ENCODE measurements at regions not wholly inside any gene's neighbourhood (a gene's known extent, or its start where the extent isn't known, plus 50 kb on each side); places are given as distances from the start of the nearest gene placed in this dataset.

DNA sequence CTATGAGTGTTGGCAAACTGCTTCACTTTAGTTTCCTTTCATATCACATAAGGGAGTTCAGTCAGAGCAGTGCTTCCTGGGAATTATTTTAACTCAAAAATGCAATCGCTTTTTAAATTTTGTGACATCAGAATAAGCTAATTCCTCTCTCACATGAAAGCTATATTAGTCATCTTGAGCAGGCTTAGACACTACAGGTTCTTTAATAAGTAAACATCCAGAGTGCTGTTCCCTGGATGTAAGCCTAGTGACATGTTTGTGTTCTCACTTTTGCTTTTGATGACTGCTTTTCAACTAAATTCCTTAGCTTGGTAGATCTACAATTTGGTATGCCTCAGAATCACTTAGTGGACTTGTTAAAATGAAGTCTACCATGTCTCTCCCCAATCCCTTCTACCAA is 252.7 kb upstream of the POU3F2 start:
- no peak for DNase-seq

DNA sequence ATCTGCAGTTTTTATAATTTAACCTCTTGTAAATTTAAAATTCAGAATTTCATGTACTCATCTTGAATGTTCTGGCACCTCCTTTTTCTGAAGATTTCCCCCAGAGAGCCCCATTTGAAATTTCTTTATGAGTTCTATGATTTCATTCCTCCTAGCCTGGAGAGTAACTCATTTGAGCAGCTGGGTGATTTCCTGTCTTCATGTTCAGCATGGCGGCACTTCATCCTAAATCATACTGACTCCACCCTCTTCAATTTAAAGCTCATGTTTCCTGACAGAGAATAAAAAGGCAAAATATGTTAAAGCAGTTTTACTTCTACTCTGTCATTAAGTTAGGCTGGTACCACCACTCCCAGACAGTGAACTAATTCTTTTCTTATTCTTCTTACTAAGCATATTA is 250.9 kb upstream of the POU3F2 start:
- DNase-seq, result no peak

DNA sequence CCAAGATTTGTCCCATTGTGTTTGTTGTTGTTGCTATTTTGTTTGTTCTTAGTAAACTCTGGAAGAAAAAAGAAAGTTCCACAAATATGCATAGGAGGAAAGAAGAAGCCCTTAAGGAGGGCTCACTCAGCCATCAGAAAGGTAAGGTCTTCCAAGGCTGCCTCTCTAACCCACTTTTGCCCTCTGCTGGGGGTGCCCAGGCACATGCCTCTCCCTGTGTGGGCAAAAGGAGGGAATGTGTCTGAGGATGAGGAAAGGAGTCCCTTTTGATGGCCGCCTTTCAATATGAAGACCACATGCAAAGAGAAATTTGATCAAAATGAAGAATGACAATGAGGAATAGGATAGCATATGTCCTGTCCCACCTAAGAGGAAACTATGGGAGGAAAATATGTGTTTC is 248.2 kb upstream of the POU3F2 start:
- DNase-seq, result no peak

DNA sequence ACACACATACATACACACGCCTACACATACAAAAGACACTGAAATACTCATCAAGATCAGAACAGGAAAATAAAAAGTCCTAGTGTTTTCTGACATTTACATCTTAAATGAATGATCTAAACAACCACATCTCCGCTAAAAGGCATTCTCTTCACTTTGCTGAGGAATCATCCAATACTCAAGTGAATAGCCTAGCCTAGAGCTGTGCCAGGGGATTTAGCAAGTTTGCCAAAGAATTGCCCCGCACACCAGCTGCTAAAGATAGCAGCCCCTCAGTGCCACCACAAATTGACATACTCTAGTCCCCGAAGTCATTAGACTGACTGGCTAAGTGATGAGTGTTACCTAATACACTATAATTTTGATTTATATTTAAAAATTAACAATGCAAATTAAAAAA is 246.8 kb upstream of the POU3F2 start:
- DNase-seq, result no peak

DNA sequence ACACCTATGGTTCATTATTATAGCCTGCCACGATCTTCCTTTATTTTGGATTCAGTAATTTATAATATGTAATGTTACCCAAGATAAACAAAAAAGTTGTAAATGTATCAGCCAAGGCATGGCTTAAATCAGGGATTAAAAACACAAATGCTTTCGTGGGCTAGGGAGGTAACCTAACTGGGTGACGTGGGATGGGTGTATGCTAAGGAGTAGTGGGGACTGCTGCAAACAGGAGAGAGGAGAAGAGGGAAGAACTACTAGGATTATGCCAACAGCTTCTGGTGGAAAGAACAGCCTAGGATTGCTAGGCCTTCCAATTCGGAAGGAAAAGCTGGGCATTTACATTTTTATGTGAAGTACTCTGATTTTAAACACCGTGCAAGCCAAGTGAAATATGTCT is 244.8 kb upstream of the POU3F2 start:
- no peak for DNase-seq

DNA sequence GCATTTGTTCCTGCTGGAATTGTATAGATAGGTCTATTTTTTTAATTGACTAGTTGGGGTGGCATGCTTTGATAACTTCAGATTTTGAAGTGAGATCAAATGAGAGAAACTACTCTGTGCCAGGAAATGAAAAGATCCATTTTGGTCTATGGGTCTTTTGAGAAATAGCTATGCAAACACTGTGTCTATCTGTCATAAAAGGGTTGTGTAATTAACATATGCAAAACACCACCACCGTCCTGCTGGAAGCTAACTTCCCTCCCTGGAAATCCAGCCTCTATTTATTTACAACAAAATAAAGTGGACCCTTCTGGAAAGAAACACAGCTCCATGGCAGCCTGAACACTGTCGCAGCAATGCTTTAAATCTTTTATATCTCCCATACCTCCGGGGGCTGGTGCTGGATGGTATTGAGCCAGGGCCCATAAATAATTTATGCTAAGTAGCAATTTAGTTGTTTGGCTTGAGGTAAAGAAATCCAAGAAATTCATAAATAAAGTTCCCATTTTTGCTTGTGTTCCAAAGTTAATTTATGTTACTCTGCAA is 244.2 kb upstream of the POU3F2 start:
- no peak for DNase-seq

DNA sequence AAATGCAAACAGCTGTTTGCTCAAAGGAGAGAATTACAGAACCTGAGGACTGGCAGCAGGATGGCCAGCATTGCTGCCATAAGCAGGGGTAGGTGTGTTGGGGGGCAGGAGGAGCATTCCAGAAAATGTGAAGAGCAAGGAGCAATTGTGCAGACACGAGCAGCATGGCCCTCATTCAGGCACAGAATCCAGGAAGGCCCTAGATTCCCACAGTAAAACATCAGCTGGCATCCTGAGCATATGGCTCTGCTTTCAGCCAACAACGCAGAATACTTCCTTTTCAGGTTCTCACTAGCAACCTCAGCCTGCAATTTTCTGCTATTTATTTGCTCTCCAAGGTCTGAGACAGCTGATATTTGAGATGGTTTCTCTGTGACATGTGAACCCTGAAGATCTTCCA is 243.4 kb upstream of the POU3F2 start:
- DNase-seq, result no peak

DNA sequence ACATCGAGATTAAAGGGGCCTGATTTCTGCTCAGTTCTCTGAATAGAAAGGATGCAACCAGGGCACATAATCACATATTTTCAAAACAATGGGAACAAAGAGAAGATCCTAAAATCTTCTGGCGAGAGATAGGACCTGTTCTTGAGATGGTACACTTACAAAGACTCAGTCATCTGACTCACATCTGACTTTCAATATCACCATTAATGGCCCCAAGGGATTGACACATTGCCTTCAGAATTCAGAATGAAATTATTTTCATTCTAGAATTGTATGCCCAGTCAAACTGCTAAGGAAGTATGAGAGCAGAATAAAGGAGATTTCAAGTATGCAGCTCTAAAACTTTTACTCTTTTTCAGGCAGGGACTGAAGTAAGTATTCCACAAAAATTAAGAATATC is 240.7 kb upstream of the POU3F2 start:
- no peak for DNase-seq

DNA sequence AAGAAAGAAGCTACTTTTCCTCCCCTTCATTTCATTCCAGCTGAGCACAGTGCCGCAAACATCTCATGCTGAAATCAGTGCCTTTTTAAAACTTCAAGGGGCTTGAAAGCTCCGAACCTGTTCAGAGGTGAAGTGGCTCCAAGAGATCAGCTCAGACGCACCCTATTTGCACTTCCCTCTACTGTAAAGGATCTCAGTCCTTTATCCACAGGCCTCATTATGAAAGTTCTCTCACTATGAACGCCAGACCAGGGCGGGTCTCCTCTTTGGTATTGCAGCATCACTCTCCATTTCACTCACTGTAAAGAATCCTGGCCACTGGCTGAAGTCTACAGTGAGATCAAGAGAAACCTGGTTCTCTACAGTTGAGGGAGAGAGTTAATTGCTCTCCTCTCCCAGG is 232.7 kb upstream of the POU3F2 start:
- DNase-seq, result no peak

DNA sequence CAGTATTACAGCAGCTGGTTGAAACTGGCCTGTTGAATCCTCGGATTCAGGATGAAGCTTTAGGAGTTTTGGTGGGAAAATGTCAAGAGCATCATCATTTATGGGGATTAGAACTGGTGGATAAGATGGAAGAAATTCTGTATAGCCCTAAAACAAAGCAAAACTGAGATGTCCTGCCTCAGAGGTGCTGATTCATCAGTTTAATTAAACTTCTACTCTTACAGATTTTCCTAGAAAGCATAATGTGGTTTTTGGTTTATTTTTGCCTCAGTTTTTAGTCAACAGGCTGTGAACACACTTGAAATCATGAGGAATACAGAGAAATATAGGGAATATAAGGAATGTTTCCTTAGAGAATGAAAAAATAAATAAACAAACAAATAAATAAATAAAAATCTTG is 228.7 kb upstream of the POU3F2 start:
- no peak for DNase-seq

DNA sequence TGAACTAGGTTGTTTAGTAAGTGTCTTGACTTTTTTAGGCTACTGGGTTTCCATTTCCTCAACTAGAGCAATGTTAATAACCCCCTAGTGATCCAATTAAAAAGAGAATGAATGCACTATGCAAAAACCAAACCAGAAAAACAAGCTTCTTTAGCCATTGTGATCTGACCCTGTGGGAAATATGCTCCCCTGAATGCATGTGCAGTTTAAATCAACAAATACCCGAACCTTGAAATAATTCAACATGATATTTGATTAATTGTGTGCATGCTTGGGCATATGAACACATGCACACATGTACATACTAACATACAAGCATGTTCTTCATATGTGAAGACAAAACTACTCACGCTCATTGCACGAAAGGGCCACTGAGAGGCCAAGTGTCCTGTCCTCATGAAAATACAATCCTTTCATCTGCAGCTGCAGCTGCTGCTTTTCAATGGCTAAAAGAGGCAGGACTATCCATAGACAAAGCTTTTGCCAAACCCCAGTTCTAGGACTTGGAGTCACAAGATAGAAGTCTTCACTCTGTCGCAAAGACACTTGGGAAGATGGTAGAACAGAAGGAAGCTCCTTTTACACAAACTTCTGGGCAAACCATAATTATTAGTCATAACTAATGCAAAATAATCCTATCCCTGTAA is 207.1 kb upstream of the POU3F2 start:
- no peak for DNase-seq

DNA sequence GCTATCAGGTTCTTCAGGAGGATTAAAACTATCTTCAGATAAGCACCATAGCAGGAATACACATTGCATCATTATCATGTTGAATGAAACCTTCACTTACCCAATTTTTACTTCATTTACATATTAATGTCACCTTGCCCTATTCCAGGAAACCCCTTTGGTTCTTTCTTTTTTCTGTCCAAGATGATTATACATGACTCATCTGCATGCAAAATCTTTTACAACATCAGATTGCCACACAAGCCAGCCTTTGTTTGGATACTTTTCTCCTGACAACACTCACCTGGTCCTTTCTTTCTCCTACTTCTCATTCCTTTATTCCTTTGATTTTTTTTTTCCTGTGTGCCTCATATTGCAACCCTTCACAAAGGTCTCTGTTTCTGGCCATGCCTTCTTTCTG is 200.5 kb upstream of the POU3F2 start:
- no peak for DNase-seq

DNA sequence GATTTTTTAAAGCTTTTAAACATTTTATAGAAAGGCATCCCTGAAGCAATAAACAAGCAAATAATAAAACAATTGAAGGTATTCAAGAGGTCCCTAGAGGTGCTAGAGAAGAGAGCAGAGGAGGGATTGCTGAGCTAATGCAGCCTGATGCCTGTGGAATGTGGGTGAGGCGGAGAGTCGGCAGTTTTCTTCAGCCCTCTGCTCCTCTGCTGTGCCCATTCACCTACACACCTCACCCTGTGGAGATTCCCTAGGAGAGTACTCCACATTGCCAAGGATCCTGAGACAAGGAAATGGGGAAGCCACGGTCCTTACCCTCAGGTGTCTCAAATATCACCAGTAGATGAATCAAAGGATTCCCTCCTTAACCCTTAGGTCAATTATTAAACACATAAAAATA is 199.8 kb upstream of the POU3F2 start:
- no peak for DNase-seq

DNA sequence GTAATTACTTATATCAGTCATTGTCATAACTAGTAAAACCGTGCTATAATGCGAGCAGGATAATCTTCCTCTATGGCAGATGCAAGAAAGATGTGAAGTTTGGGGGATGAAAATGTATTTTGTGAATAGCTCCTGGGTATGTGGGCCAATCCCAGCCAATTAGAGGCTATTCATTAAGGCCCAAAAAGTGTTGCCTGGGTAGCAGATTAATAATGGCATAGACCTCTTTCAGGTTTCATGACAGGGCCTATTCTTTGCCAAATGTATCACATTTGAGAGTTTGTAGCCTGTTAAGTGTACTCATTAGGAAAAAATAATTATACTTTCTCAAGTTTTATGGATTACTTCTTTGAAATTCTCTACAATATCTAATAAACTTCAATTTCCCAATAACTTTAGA is 199.2 kb upstream of the POU3F2 start:
- DNase-seq, result no peak

DNA sequence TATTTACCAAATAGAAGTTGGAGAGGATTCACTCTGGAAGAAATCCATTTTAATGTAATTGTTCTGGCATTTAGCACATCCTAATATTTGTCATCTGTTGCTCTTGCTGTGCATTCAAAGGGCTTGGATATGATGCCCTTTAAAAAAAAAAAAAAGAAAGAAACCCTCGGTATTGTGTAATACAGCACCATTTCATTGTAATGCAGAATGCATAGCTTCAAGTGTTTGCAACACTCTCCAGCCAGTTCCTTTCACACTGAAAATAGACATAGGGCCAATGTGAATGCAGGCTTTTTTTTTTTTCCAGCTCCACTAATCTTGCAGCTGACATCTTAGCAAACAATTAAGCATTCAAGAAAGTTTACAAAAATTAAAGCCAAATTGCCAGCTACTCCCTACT is 197.4 kb upstream of the POU3F2 start:
- DNase-seq, result no peak

DNA sequence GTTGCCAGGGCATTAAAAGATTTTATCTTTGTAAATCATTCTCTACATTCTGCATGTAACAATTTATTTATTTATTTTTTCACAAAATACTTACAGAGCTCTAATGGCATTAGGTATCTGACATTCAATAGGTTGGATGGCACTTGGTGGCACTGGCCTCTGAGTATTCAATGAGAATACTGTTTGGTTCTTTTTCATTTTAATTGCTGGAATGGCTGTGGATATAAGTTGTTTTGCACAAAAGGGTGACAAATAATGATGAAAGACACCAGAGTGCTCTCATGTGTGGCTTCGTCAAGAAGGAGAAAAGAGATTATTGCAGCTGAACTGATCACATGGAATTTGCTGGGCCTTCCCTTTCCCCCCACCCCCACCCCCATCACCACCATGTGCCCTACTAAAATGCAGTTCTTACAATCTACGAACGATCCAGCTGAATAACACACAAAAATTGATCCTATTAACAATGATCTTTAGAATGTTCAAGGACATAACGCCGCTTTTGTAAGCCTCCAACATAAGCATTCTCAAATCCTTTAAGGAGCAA is 195.2 kb upstream of the POU3F2 start:
- DNase-seq, result no peak

DNA sequence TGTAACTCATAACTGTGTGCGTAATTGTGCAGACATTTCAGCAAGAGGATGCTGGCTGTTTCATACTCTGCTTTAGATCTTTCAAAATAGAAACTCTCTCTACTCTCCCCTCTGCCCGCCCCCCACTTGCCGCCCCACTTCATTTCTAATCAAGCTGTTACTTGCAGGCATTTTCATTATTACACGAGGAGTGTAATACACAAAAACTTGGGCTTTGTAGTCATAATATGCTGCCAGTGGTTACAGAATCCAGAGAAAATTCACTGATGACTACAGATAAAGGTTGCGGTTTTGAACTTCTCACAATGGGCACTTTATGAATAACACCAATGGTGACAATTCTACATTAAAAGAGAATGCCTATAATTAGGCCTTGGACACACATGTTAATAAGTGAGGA is 194.0 kb upstream of the POU3F2 start:
- DNase-seq, result no peak

DNA sequence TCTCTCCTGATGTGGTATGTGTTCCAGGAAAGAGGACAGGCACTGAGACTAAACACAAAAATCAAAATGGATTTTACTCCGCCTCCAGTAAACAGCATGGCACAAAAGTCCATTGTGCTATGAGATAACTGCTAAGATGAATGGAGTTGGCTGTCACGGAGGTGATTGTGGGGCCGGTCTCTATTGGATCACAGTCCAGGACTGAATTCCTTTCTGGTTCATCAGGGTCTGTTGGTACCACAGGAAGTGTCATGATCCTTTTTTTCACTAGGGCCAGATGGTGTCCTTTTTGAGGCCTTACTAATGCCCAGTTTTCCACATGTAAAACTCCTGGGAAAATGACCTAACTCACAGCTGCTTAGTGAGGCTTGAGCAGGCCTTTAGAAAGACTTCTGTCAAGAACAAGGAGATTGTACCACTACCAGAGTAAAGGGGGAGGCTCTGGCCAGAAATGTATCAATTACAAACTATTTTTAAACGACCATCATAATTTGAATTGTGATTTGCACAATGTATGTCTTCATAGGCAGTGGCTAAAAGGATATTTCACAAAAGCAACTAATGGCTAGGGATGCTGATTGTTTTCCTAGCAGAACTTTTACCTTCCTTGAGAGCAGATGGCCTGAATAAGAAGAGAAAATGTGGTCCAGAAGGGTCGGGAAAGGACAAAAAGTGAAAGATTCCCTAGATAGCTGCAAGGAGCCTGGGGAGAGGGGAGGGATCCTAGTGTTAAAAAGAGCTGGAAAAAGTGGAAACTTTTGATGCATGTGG is 192.2 kb upstream of the POU3F2 start:
- DNase-seq, result no peak

DNA sequence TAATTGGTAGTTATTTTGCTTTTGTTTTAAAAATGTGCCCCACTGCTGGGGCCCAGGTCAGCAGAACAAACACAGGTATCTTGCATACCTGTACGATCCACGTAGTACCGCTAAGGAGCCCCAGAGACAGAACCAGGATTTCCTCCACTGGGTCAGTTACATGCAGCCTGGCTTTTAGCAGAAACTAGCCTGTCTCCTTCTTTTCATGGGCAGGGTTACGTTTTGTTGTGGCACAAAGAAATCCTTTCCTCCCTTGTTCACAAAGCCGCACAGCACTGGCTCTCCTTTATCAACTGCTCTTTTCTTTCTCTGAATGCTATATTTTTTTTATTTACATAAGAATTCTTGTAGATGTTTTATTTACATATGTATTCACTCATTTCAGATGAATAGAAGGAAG is 190.3 kb upstream of the POU3F2 start:
- no peak for DNase-seq

DNA sequence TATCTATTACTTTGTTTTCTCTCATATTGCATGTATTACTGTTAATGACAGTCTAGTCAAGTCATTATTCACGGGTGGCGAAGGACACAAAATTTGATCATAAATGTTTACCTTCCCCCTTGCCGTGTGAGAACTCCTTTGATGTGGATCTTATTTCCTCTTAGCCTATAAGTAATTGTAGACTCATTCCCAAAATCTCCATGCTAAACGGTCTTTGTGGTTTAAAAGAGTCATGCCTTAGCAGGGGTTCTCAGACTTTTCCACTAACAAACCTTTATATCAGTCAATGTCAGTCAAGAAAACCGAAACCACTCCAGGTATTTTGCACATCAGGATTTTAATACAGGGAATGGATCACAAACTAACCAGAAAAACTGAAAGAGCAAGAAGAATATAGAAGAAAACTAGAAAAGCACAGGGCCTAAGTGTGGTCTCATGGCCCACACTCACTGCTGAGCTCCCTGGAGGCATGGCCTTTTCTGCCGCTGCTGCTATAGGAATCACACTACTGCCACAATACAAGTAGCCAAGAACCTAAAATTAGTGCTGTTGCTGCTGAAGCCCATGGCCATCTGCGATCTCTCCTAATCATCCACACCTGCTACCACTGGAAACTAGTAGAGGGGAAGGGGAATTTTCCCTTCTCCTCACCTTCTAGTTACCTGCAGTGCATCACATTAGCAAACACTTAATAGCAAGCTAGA is 186.0 kb upstream of the POU3F2 start:
- no peak for DNase-seq

DNA sequence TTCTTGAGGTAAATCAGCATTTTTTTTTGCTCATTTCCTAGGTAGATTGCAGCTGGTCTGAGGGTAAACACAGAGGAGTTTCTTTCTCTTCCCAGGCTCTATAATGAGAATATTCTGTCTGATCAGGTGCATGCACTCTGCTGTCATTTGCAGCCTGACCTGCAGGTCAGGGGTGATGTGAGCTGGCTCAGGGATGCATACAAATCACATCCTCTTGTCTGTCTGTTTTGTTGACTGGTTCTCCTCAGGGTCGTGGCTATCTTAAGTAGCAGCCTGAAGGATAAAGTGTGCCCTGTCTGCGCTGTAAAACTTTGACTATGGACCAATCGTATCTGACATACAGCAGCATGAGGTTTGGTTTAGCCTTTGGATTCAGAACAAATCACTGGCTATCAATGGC is 183.4 kb upstream of the POU3F2 start:
- no peak for DNase-seq

DNA sequence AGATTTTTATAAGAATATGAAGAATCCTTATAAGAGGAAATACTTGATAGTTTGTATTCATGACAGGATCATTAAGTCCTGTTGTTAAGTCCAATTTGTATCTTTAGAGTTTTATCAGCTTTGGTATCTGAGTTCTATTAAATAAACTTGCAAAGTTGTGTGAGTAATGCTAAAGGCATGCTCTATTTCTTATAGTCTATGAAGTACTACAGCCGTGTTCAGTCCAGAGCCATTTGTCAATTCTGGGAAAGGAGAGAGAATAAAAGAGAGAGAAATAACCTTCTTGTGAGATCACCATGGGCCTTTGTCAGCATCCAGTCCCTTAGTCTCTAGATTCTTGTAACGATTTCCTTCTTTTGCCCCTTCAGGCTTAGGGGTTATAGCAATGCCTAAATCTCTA is 181.2 kb upstream of the POU3F2 start:
- DNase-seq, result no peak

DNA sequence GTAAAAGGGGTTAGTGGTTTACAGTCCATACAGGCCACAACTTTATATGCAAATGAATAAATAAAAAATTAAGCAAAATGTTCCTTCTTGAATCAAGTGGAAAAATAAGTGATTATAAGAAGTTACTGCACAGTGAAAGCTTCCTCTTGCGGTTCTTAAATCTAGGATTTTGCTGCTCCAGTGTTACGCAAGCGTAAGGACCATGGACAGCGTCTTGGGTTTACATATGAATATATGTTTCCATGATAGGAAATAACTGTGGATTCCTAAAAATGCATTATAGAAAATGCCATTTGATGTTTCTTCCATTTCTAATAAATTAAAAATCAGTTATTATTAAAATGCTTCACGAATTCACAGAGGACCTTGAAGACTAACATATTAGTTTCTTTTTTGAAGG is 176.6 kb upstream of the POU3F2 start:
- DNase-seq, result no peak

DNA sequence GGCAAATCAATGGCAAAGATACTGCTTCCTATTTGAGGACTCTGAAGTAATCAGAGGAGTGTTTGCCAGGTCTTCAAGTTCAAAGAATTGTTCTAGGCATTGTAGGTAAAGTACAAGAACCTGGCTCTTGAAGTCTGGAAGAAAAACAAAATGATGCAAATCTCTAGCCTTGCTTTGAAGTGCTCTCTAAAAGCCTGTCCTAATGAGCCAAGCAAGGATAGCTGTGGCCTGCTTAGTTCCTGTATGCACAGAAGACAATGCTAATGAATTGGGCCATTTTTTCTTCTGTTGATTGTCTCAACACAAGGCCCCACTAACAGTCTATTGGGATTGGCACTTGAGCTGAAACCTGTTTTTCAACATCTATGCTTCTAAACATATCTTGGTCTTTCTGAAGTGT is 165.0 kb upstream of the POU3F2 start:
- no peak for DNase-seq

Measured in cerebellar nuclear complex (tissue), 1 donor.